ENCODE measurements at regions not wholly inside any gene's neighbourhood (a gene's known extent, or its start where the extent isn't known, plus 50 kb on each side); places are given as distances from the start of the nearest gene placed in this dataset.
"Not testable (repeated sequence)": the region's sequence is repeated elsewhere in the genome, so short reads cannot be mapped to it uniquely, and the experiment has no call there.

GRCh38 chr12:114547636-114548035 is 136.3 kb downstream of the TBX3 start:
- Histone ChIP-seq H3K4me1 (no peaks in the 10 kb centered on the region), H3K4me3 (no peak overlapping the region), H3K27ac (no peak overlapping the region), H3K36me3 (no peaks in the 10 kb centered on the region), H3K9me3 (no peaks in the 10 kb centered on the region), H3K27me3 (no peaks in the 10 kb centered on the region)
- no peak for DNase-seq
- intact Hi-C loops (cut with DNase I), result no loop called here
- TF ChIP-seq POLR2A (IDR thresholded peaks at IDR 0.05) (no peak), CTCF (IDR thresholded peaks at IDR 0.05) (no peak)
- ATAC-seq, result no peak
- no CpG with 5 or more reads among the region's 1 CpG for WGBS (ENCODE audit: insufficient coverage, low coverage, low lambda C conversion rate, missing lambda C conversion rate)

GRCh38 chr12:114530417-114530816 is 124.5 kb upstream of the TBX5 start:
- no peak for DNase-seq
- Histone ChIP-seq H3K27me3 (no peaks in the 10 kb centered on the region), H3K9me3 (no peaks in the 10 kb centered on the region), H3K4me3 (no peak overlapping the region), H3K4me1 (no peaks in the 10 kb centered on the region), H3K27ac (no peak overlapping the region), H3K36me3 (no peaks in the 10 kb centered on the region)
- no peak for TF ChIP-seq POLR2A (IDR thresholded peaks at IDR 0.05)
- no peak for TF ChIP-seq CTCF (IDR thresholded peaks at IDR 0.05)
- intact Hi-C loops (cut with DNase I), result no loop called here
- WGBS (ENCODE audit: insufficient coverage, low coverage, low lambda C conversion rate, missing lambda C conversion rate), result 59% methylated on average over 7 of the region's 7 CpGs
- no peak for ATAC-seq

GRCh38 chr12:114529966-114530365 is 124.0 kb upstream of the TBX5 start:
- intact Hi-C loops (cut with DNase I), result no loop called here

GRCh38 chr12:114528766-114529165 is 122.8 kb upstream of the TBX5 start:
- Histone ChIP-seq H3K4me3 (no peak overlapping the region), H3K36me3 (no peaks in the 10 kb centered on the region), H3K9me3 (no peaks in the 10 kb centered on the region), H3K27me3 (no peaks in the 10 kb centered on the region), H3K4me1 (no peaks in the 10 kb centered on the region), H3K27ac (no peak overlapping the region)
- ATAC-seq, result no peak
- no peak for TF ChIP-seq POLR2A (IDR thresholded peaks at IDR 0.05)
- no peak for TF ChIP-seq CTCF (IDR thresholded peaks at IDR 0.05)
- intact Hi-C loops (cut with DNase I), result no loop called here
- WGBS (ENCODE audit: insufficient coverage, low coverage, low lambda C conversion rate, missing lambda C conversion rate), result 41% methylated on average over 3 of the region's 3 CpGs
- DNase-seq, result no peak

More at GRCh38 chr12:114529966-114530365, 124.0 kb upstream of the TBX5 start:
- WGBS (ENCODE audit: insufficient coverage, low coverage, low lambda C conversion rate, missing lambda C conversion rate), result 53% methylated on average over 2 of the region's 2 CpGs
- ATAC-seq (no peak), DNase-seq (no peak)
- H3K27ac ChIP-seq, result no peak overlapping the region
- no peaks in the 10 kb centered on the region for H3K9me3 ChIP-seq
- no peaks in the 10 kb centered on the region for H3K4me1 ChIP-seq
- no peaks in the 10 kb centered on the region for H3K27me3 ChIP-seq
- H3K4me3 ChIP-seq, result no peak overlapping the region
- no peaks in the 10 kb centered on the region for H3K36me3 ChIP-seq
- TF ChIP-seq CTCF (IDR thresholded peaks at IDR 0.05) (no peak), POLR2A (IDR thresholded peaks at IDR 0.05) (no peak)

GRCh38 chr12:114521160-114521559 is 115.2 kb upstream of the TBX5 start:
- intact Hi-C loops (cut with DNase I); H3K27ac ChIP-seq; H3K36me3 ChIP-seq; H3K9me3 ChIP-seq; DNase-seq; ATAC-seq; H3K4me3 ChIP-seq; H3K27me3 ChIP-seq; H3K4me1 ChIP-seq: not testable (repeated sequence)
- 57% methylated on average over 1 of the region's 2 CpGs for WGBS (ENCODE audit: insufficient coverage, low coverage, low lambda C conversion rate, missing lambda C conversion rate)

Data from right lobe of liver (tissue), 6 donors.